Endothelial cell of umbilical vein (primary cell): ENCODE measurements at regions not wholly inside any gene's neighbourhood (a gene's known extent, or its start where the extent isn't known, plus 50 kb on each side); places are given as distances from the start of the nearest gene placed in this dataset.

Source experiments
- BruUV-seq: library from RNA; stranded (reverse); fragments of 400-500 nt; replicated peaks from 2 replicates; lab custom pipeline; 2021; lab: Mats Ljungman, UMichigan
- CTCF ChIA-PET: fragments of 300-600, 350-600 bp; sonication (Branson Sonifier 250); formaldehyde crosslinking; loops from one replicate; lab custom pipeline; 2021; ENCODE audit warnings: antibody characterized with exemption, inconsistent platforms; lab: Charles Lee
- POLR2A ChIA-PET: fragments of 300-600, 350-600 bp; sonication (Branson Sonifier 250); formaldehyde crosslinking; loops from one replicate; lab custom pipeline; 2021; ENCODE audit warnings: antibody characterized with exemption, inconsistent platforms; lab: Charles Lee
- DNase-seq: peaks from one replicate; pipeline ENCODE4 v3.0.0-alpha.2; 2011; ENCODE audit warnings: low read depth, low spot score
- FAIRE-seq: peaks from 2 replicates; lab custom pipeline; 2011; peaks lifted over from hg19 to GRCh38; lab: Jason Lieb, UNC
- H2AFZ ChIP-seq: 2 replicates; pipeline ENCODE4 v1.6.0; 2012; ENCODE audit warnings: low read depth, low read length, control low read depth, inconsistent platforms
- H3K27ac ChIP-seq: 2 replicates; pipeline ENCODE4 v1.5.1; 2011; ENCODE audit warnings: low read depth, mild to moderate bottlenecking, control low read depth, low read length, moderate library complexity; ENCODE audit not compliant: insufficient read depth
- H3K27me3 ChIP-seq, 2 experiments: 2 replicates each; pipeline versions ENCODE4 v1.6.0 to v1.6.1; 2011; ENCODE audit warnings: low read length in 2 of 2, mixed read lengths in 1 of 2; ENCODE audit not compliant: control insufficient read depth in 2 of 2, insufficient read depth in 2 of 2
- H3K36me3 ChIP-seq, 2 experiments: 2 replicates in 1 of 2; 3 replicates in 1 of 2; pipeline ENCODE4 v1.5.1; 2011; ENCODE audit warnings: low read length in 2 of 2, mild to moderate bottlenecking in 1 of 2, moderate library complexity in 1 of 2; ENCODE audit not compliant: control insufficient read depth in 2 of 2, insufficient read depth in 2 of 2; ENCODE audit errors: extremely low read depth in 1 of 2
- H3K4me1 ChIP-seq: 3 replicates; pipeline ENCODE4 v1.5.1; 2011; ENCODE audit warnings: mild to moderate bottlenecking, low read length; ENCODE audit not compliant: control insufficient read depth, insufficient read depth; ENCODE audit errors: extremely low read depth
- H3K4me2 ChIP-seq: 2 replicates; pipeline ENCODE4 v1.6.1; 2011; ENCODE audit warnings: low read length, control low read depth, mixed read lengths; ENCODE audit not compliant: insufficient read depth
- H3K4me3 ChIP-seq, 3 experiments: fragments of 200-600 bp in 1 of 3; sonication (generic), shearing (Covaris generic) in 1 of 3; replicated peaks in 1 of 3; 2 replicates each; pipeline ENCODE4 v1.5.1; 2011 to 2016; ENCODE audit warnings: control low read depth in 3 of 3, low read length in 3 of 3, mild to moderate bottlenecking in 2 of 3, inconsistent platforms in 1 of 3, low read depth in 1 of 3, moderate library complexity in 1 of 3; ENCODE audit not compliant: insufficient read depth in 1 of 3
- H3K79me2 ChIP-seq: 2 replicates; pipeline ENCODE4 v1.6.0; 2012; ENCODE audit warnings: low read length, inconsistent platforms; ENCODE audit not compliant: control insufficient read depth, insufficient read depth
- H3K9ac ChIP-seq: replicated peaks from 2 replicates; pipeline ENCODE3; 2011; ENCODE audit warnings: low read length, control low read depth; ENCODE audit not compliant: insufficient read depth; ENCODE audit errors: extremely low read depth
- H3K9me1 ChIP-seq: replicated peaks from 3 replicates; pipeline ENCODE4 v1.6.0; 2011; ENCODE audit warnings: mild to moderate bottlenecking, low read length; ENCODE audit not compliant: control insufficient read depth, insufficient read depth; ENCODE audit errors: extremely low read depth
- H3K9me3 ChIP-seq: replicated peaks from 2 replicates; pipeline ENCODE4 v1.5.1; 2012; ENCODE audit warnings: low read length, inconsistent platforms; ENCODE audit not compliant: control insufficient read depth, insufficient read depth
- H4K20me1 ChIP-seq: replicated peaks from 2 replicates; pipeline ENCODE3; 2011; ENCODE audit warnings: mild to moderate bottlenecking, low read length; ENCODE audit not compliant: control insufficient read depth, insufficient read depth; ENCODE audit errors: extremely low read depth
- CTCF ChIP-seq, 2 donors: IDR thresholded peaks; 1 replicate in 1 of 2; 2 replicates in 1 of 2; pipeline ENCODE4 v1.5.1; 2011; ENCODE audit warnings: low read length in 2 of 2, mild to moderate bottlenecking in 2 of 2, moderate library complexity in 2 of 2, control low read depth in 1 of 2, inconsistent platforms in 1 of 2, low read depth in 1 of 2; ENCODE audit not compliant: insufficient read depth in 1 of 2; ENCODE audit errors: extremely low read depth in 1 of 2
- EZH2 ChIP-seq: IDR thresholded peaks from 2 replicates; pipeline ENCODE4 v1.6.1; 2012; ENCODE audit warnings: borderline replicate concordance, low read depth, mild to moderate bottlenecking, moderate library complexity, low read length, inconsistent platforms; ENCODE audit not compliant: severe bottlenecking
- FOS ChIP-seq: IDR thresholded peaks from 2 replicates; pipeline ENCODE4 v1.6.1; 2011; ENCODE audit warnings: mild to moderate bottlenecking, low read length, moderate library complexity, borderline replicate concordance; ENCODE audit not compliant: insufficient read depth
- GATA2 ChIP-seq: IDR thresholded peaks from 2 replicates; pipeline ENCODE4 v1.7.0; 2011; ENCODE audit warnings: low read depth, mild to moderate bottlenecking, moderate library complexity, mixed read lengths, low read length; ENCODE audit not compliant: insufficient read length, insufficient read depth
- JUN ChIP-seq: IDR thresholded peaks from 2 replicates; pipeline ENCODE4 v1.6.1; 2011; ENCODE audit warnings: borderline replicate concordance, low read depth; ENCODE audit not compliant: insufficient read length, insufficient read depth
- MAX ChIP-seq: IDR thresholded peaks from 2 replicates; pipeline ENCODE4 v1.6.1; 2011; ENCODE audit not compliant: insufficient read depth, insufficient read length
- MYC ChIP-seq: IDR thresholded peaks from one replicate; pipeline ENCODE4 v1.6.1; 2011; ENCODE audit warnings: mild to moderate bottlenecking, low read depth, low read length
- POLR2A ChIP-seq: IDR thresholded peaks from 2 replicates; pipeline ENCODE4 v1.6.1; 2012; ENCODE audit warnings: low read depth, mild to moderate bottlenecking, control low read depth, low read length
- POLR2AphosphoS5 ChIP-seq: IDR thresholded peaks from 2 replicates; pipeline ENCODE4 v1.6.1; 2012; ENCODE audit warnings: low read depth, mild to moderate bottlenecking, control low read depth, low read length, moderate library complexity; ENCODE audit not compliant: insufficient read depth
- dilution Hi-C: fragments of 300-500 bp; cut with MboI; formaldehyde crosslinking; loops from one replicate; pipeline ENCODE4 v1.15.0; 2019; ENCODE audit warnings: low sequenced_read_pairs; ENCODE audit not compliant: extremely low pct_ligation_motif_present
- intact Hi-C: fragments of 100-400 bp; cut with micrococcal nuclease; formaldehyde crosslinking; loops from one replicate; pipeline ENCODE4 v1.10.0; 2022

- H2AFZ ChIP-seq, result no peak overlapping the region
- H3K4me1 ChIP-seq, result no peaks in the 10 kb centered on the region
- intact Hi-C loops, result no loop called here
- H3K9ac ChIP-seq, result no peak overlapping the region
- peaks cover 0 to 2% of the 10 kb centered on the region in 2 experiments for H3K27me3 ChIP-seq
- H3K4me3 ChIP-seq, result no peak overlapping the region
- FAIRE-seq (no peak), DNase-seq (no peak)
- no peaks in the 10 kb centered on the region for H3K79me2 ChIP-seq
- no peak for TF ChIP-seq POLR2A
- TF ChIP-seq JUN, result no peak
- no peak for TF ChIP-seq MYC
- TF ChIP-seq CTCF (IDR thresholded peaks at IDR 0.05; ENCODE audit: extremely low read depth in 1 of 2, insufficient read depth in 1 of 2, low read depth in 1 of 2, low read length in 2 of 2), result no peak
- no peak for TF ChIP-seq GATA2
- no peak for TF ChIP-seq FOS
- no peak for TF ChIP-seq EZH2
- no peak for TF ChIP-seq MAX
- TF ChIP-seq POLR2AphosphoS5, result no peak
- no peaks in the 10 kb centered on the region for H3K9me3 ChIP-seq
- BruUV-seq, result no TSS peak
- no peak overlapping the region for H3K4me2 ChIP-seq
- POLR2A ChIA-PET, result no interaction called here
- no peaks in the 10 kb centered on the region for H4K20me1 ChIP-seq
- dilution Hi-C loops, result no loop called here
- H3K27ac ChIP-seq, result no peak overlapping the region
- CTCF ChIA-PET, result no interaction called here
- no peaks in the 10 kb centered on the region for H3K36me3 ChIP-seq
- no peaks in the 10 kb centered on the region for H3K9me1 ChIP-seq
These were observed 86.3 kb upstream of the NID2 start for GRCh38 chr14:52154992-52155650.
